HepG2 (cell line): ENCODE measurements at regions not wholly inside any gene's neighbourhood (a gene's known extent, or its start where the extent isn't known, plus 50 kb on each side); places are given as distances from the start of the nearest gene placed in this dataset.

ENCODE experiments used
- ATAC-seq: fragments of 200-7000 bp; cut with Tn5 transposase; 3 replicates; pipeline ENCODE4 v1.9.1; 2020; ENCODE audit warnings: mild to moderate bottlenecking, moderate library complexity
- BruUV-seq: library from RNA; stranded (reverse); fragments of 400-500 nt; replicated peaks from 2 replicates; lab custom pipeline; 2021; lab: Mats Ljungman, UMichigan
- CTCF ChIA-PET: fragments of 300-600 bp; formaldehyde crosslinking; extraction: SDS; loops from one replicate; lab custom pipeline; 2021; ENCODE audit warnings: low total read pairs, inconsistent platforms, low intra/inter-chr PET ratio; lab: Yijun Ruan, JAX
- POLR2A ChIA-PET: fragments of 350-600 bp; sonication (Branson Sonifier 250); formaldehyde crosslinking; loops from one replicate; lab custom pipeline; 2020; ENCODE audit warnings: antibody characterized with exemption, inconsistent platforms; lab: Yijun Ruan, JAX
- DNase-seq: peaks from one replicate; pipeline ENCODE4 v3.0.0-alpha.2; 2015; ENCODE audit warnings: low spot score
- FAIRE-seq: peaks from 3 replicates; lab custom pipeline; 2011; peaks lifted over from hg19 to GRCh38; lab: Jason Lieb, UNC
- H2AFZ ChIP-seq: one replicate; pipeline ENCODE4 v1.6.1; 2011; ENCODE audit warnings: low read length, inconsistent platforms
- H3K27ac ChIP-seq: fragments of 300-600 bp; 3 replicates; pipeline ENCODE4 v1.8.0; 2011; ENCODE audit warnings: mixed run types, mild to moderate bottlenecking, mixed read lengths, low read length, inconsistent platforms; ENCODE audit not compliant: insufficient read depth; ENCODE audit errors: extremely low read length
- H3K27me3 ChIP-seq, 2 experiments: fragments of 200-600 bp in 1 of 2; 2 replicates in 1 of 2; 3 replicates in 1 of 2; pipeline versions ENCODE4 v1.6.0 to v1.8.0; 2011; ENCODE audit warnings: low read length in 2 of 2, mild to moderate bottlenecking in 2 of 2, moderate library complexity in 2 of 2, inconsistent platforms in 1 of 2; ENCODE audit not compliant: insufficient read depth in 2 of 2, control insufficient read depth in 1 of 2
- H3K36me3 ChIP-seq, 2 experiments: fragments of 200-600 bp in 1 of 2; replicated peaks in 1 of 2; 2 replicates in 1 of 2; 3 replicates in 1 of 2; pipeline versions ENCODE4 v1.5.1 to v1.8.0; 2011; ENCODE audit warnings: low read length in 2 of 2, inconsistent platforms in 1 of 2; ENCODE audit not compliant: insufficient read depth in 2 of 2, control insufficient read depth in 1 of 2
- H3K4me1 ChIP-seq: 2 replicates; pipeline ENCODE4 v1.5.1; 2012; ENCODE audit warnings: low read length, inconsistent platforms; ENCODE audit not compliant: insufficient read depth
- H3K4me2 ChIP-seq: 2 replicates; pipeline ENCODE4 v1.6.0; 2011; ENCODE audit warnings: low read depth, low read length, inconsistent platforms
- H3K4me3 ChIP-seq, 3 experiments: fragments of 200-600 bp in 1 of 3; sonication (generic), shearing (Covaris generic) in 1 of 3; replicated peaks in 1 of 3; 2 replicates each; pipeline ENCODE4 v1.5.1; 2011 to 2016; ENCODE audit warnings: low read length in 3 of 3, inconsistent platforms in 2 of 3, low read depth in 2 of 3, mild to moderate bottlenecking in 2 of 3, control low read depth in 1 of 3, mixed read lengths in 1 of 3; ENCODE audit not compliant: insufficient read depth in 1 of 3
- H3K79me2 ChIP-seq: one replicate; pipeline ENCODE4 v1.6.1; 2011; ENCODE audit warnings: low read length, inconsistent platforms; ENCODE audit not compliant: insufficient read depth
- H3K9ac ChIP-seq: 2 replicates; pipeline ENCODE4 v1.6.0; 2011; ENCODE audit warnings: mild to moderate bottlenecking, low read depth, low read length, inconsistent platforms; ENCODE audit not compliant: insufficient read depth
- H3K9me3 ChIP-seq: 2 replicates; pipeline ENCODE4 v1.5.1; 2012; ENCODE audit warnings: mild to moderate bottlenecking, low read length
- H4K20me1 ChIP-seq: 2 replicates; pipeline ENCODE4 v1.6.0; 2011; ENCODE audit warnings: inconsistent platforms, mild to moderate bottlenecking, low read length, moderate library complexity; ENCODE audit not compliant: insufficient read depth
- ATF7-NPFF ChIP-seq: sonication (generic); formaldehyde crosslinking; IDR thresholded peaks from 2 replicates; pipeline ENCODE4 v1.8.1; 2023; ENCODE audit warnings: mild to moderate bottlenecking, low read depth, missing genetic modification reagents, moderate library complexity
- ISX ChIP-seq: sonication (generic); formaldehyde crosslinking; conservative IDR thresholded peaks from 2 replicates; pipeline ENCODE4 v1.5.0; 2020; ENCODE audit warnings: missing genetic modification reagents
- ZBTB14 ChIP-seq: sonication (generic); formaldehyde crosslinking; IDR thresholded peaks from 2 replicates; pipeline ENCODE4 v1.4.0; 2020; ENCODE audit warnings: missing genetic modification reagents
- ZBTB8A ChIP-seq: sonication (generic); formaldehyde crosslinking; IDR thresholded peaks from 2 replicates; pipeline ENCODE4 v1.4.0; 2020; ENCODE audit warnings: mild to moderate bottlenecking, low read depth, missing genetic modification reagents, borderline replicate concordance
- ZNF496 ChIP-seq: sonication (generic); formaldehyde crosslinking; IDR thresholded peaks from 2 replicates; pipeline ENCODE4 v1.8.1; 2023; ENCODE audit warnings: mild to moderate bottlenecking, moderate library complexity, missing genetic modification reagents; ENCODE audit not compliant: insufficient replicate concordance
- ZNF580 ChIP-seq: IDR thresholded peaks from 2 replicates; pipeline ENCODE4 v1.6.1; 2016; ENCODE audit warnings: low read depth, borderline replicate concordance
- ZNF710 ChIP-seq: sonication (generic); formaldehyde crosslinking; IDR thresholded peaks from 2 replicates; pipeline ENCODE4 v1.5.0; 2020; ENCODE audit warnings: mild to moderate bottlenecking, missing genetic modification reagents, borderline replicate concordance
- WGBS: methylation state at CpG from one replicate; pipeline ENCODE4 v1.1.6; 2017; ENCODE audit warnings: low lambda C conversion rate; 5-methylcytosine and 5-hydroxymethylcytosine counted together
- in situ Hi-C: cut with HindIII; loops from 2 replicates; pipeline ENCODE4 v1.10.0; 2017; ENCODE audit warnings: low pct_unique_long_range_greater_than_20kb; ENCODE audit not compliant: extremely low pct_ligation_motif_present
- intact Hi-C: fragments of 100-400 bp; cut with micrococcal nuclease; formaldehyde crosslinking; loops from one replicate; pipeline ENCODE4 v1.10.0; 2022; ENCODE audit not compliant: unreplicated experiment

- no peak overlapping the region for H3K9ac ChIP-seq
- FAIRE-seq (no peak), ATAC-seq (no peak)
- H2AFZ ChIP-seq = no peak overlapping the region
- no peaks in the 10 kb centered on the region for H3K9me3 ChIP-seq
- no peaks in the 10 kb centered on the region for H3K4me1 ChIP-seq
- H3K36me3 ChIP-seq = no peaks in the 10 kb centered on the region
- POLR2A ChIA-PET = no interaction called here
- 4% methylated on average over 6 of the region's 6 CpGs for WGBS
- no TSS peak for BruUV-seq
- H3K27ac ChIP-seq = no peak overlapping the region
- no peaks in the 10 kb centered on the region for H3K27me3 ChIP-seq
- in situ Hi-C loops = no loop called here
- H3K4me2 ChIP-seq = no peak overlapping the region
- TF ChIP-seq ZBTB14 (CRISPR knock-in tag) (no peak), ZNF710 (no peak), ZNF580 (CRISPR knock-in tag) (no peak), ATF7-NPFF (no peak), ZNF496 (no peak), ISX (CRISPR knock-in tag) (no peak), ZBTB8A (no peak)
- TF ChIP-seq, all 625 proteins: peak for 0
- H3K4me3 ChIP-seq = no peak overlapping the region
- no peaks in the 10 kb centered on the region for H4K20me1 ChIP-seq
- H3K79me2 ChIP-seq = no peaks in the 10 kb centered on the region
- CTCF ChIA-PET = no interaction called here
- DNase-seq = no peak
- intact Hi-C loops = no loop called here
Observed at GRCh38 chr1:232139444-232139843, 490.5 kb downstream of the SIPA1L2 start.
